Endothelial cell of umbilical vein (primary cell): ENCODE measurements at regions not wholly inside any gene's neighbourhood (a gene's known extent, or its start where the extent isn't known, plus 50 kb on each side); places are given as distances from the start of the nearest gene placed in this dataset.

Source experiments
- EZH2 ChIP-seq: IDR thresholded peaks from 2 replicates; pipeline ENCODE4 v1.6.1; 2012; ENCODE audit warnings: borderline replicate concordance, low read depth, mild to moderate bottlenecking, moderate library complexity, low read length, inconsistent platforms; ENCODE audit not compliant: severe bottlenecking
- FOS ChIP-seq: IDR thresholded peaks from 2 replicates; pipeline ENCODE4 v1.6.1; 2011; ENCODE audit warnings: mild to moderate bottlenecking, low read length, moderate library complexity, borderline replicate concordance; ENCODE audit not compliant: insufficient read depth
- JUN ChIP-seq: IDR thresholded peaks from 2 replicates; pipeline ENCODE4 v1.6.1; 2011; ENCODE audit warnings: borderline replicate concordance, low read depth; ENCODE audit not compliant: insufficient read length, insufficient read depth
- MYC ChIP-seq: IDR thresholded peaks from one replicate; pipeline ENCODE4 v1.6.1; 2011; ENCODE audit warnings: mild to moderate bottlenecking, low read depth, low read length
- POLR2A ChIP-seq: IDR thresholded peaks from 2 replicates; pipeline ENCODE4 v1.6.1; 2012; ENCODE audit warnings: low read depth, mild to moderate bottlenecking, control low read depth, low read length
- POLR2AphosphoS5 ChIP-seq: IDR thresholded peaks from 2 replicates; pipeline ENCODE4 v1.6.1; 2012; ENCODE audit warnings: low read depth, mild to moderate bottlenecking, control low read depth, low read length, moderate library complexity; ENCODE audit not compliant: insufficient read depth
- TF ChIP-seq, protein P1 (sequence below), 2 donors: IDR thresholded peaks; 1 replicate in 1 of 2; 2 replicates in 1 of 2; pipeline ENCODE4 v1.5.1; 2011; ENCODE audit warnings: low read length in 2 of 2, mild to moderate bottlenecking in 2 of 2, moderate library complexity in 2 of 2, control low read depth in 1 of 2, inconsistent platforms in 1 of 2, low read depth in 1 of 2; ENCODE audit not compliant: insufficient read depth in 1 of 2; ENCODE audit errors: extremely low read depth in 1 of 2
- TF ChIP-seq, protein P2 (sequence below): IDR thresholded peaks from 2 replicates; pipeline ENCODE4 v1.6.1; 2011; ENCODE audit not compliant: insufficient read depth, insufficient read length

DNA sequence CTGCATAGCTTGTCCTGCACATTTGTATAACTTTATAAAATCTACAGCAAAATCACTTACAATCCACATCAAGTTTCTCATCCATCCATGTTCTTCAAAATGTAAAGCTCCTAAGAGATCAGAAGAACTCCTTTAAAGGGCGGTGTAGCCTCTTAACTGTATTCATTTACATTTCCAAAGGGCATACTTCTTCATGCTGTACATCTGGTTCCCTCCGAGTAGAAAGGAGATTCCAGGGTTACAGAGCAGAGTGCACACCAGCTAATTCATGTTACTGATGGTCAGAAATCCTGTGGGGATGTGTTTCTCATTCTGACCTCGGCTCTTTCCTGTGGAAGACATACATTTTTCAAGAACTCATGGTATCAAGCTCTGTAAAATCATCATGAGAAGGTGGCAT is 231.8 kb downstream of the ARAP2 start:
- TF ChIP-seq POLR2A (no peak), EZH2 (no peak), JUN (no peak), POLR2AphosphoS5 (no peak), MYC (no peak), FOS (no peak)
- TF ChIP-seq, protein P1, sequence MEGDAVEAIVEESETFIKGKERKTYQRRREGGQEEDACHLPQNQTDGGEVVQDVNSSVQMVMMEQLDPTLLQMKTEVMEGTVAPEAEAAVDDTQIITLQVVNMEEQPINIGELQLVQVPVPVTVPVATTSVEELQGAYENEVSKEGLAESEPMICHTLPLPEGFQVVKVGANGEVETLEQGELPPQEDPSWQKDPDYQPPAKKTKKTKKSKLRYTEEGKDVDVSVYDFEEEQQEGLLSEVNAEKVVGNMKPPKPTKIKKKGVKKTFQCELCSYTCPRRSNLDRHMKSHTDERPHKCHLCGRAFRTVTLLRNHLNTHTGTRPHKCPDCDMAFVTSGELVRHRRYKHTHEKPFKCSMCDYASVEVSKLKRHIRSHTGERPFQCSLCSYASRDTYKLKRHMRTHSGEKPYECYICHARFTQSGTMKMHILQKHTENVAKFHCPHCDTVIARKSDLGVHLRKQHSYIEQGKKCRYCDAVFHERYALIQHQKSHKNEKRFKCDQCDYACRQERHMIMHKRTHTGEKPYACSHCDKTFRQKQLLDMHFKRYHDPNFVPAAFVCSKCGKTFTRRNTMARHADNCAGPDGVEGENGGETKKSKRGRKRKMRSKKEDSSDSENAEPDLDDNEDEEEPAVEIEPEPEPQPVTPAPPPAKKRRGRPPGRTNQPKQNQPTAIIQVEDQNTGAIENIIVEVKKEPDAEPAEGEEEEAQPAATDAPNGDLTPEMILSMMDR (IDR thresholded peaks at IDR 0.05; ENCODE audit: extremely low read depth in 1 of 2, insufficient read depth in 1 of 2, low read depth in 1 of 2, low read length in 2 of 2), result no peak
- TF ChIP-seq, protein P2, sequence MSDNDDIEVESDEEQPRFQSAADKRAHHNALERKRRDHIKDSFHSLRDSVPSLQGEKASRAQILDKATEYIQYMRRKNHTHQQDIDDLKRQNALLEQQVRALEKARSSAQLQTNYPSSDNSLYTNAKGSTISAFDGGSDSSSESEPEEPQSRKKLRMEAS, result no peak
